Vagina (tissue), 2 donors: ENCODE measurements at regions not wholly inside any gene's neighbourhood (a gene's known extent, or its start where the extent isn't known, plus 50 kb on each side); places are given as distances from the start of the nearest gene placed in this dataset.

Experiments
- POLR2A ChIP-seq, 2 donors: fragments of 450-650 bp; IDR thresholded peaks; one replicate each; pipeline ENCODE4 v1.6.1; 2017; ENCODE audit warnings: antibody characterized with exemption in 2 of 2, mild to moderate bottlenecking in 2 of 2, moderate library complexity in 2 of 2
- TF ChIP-seq, protein P1 (sequence below), 3 experiments: fragments of 450-650 bp in 2 of 3; fragments of 200-600 bp in 1 of 3; sonication (generic) in 1 of 3; IDR thresholded peaks; one replicate each; pipeline ENCODE4 v1.5.1; 2017 to 2019; ENCODE audit warnings: antibody characterized with exemption in 3 of 3, mild to moderate bottlenecking in 2 of 3, moderate library complexity in 2 of 3

- TF ChIP-seq, protein P1, sequence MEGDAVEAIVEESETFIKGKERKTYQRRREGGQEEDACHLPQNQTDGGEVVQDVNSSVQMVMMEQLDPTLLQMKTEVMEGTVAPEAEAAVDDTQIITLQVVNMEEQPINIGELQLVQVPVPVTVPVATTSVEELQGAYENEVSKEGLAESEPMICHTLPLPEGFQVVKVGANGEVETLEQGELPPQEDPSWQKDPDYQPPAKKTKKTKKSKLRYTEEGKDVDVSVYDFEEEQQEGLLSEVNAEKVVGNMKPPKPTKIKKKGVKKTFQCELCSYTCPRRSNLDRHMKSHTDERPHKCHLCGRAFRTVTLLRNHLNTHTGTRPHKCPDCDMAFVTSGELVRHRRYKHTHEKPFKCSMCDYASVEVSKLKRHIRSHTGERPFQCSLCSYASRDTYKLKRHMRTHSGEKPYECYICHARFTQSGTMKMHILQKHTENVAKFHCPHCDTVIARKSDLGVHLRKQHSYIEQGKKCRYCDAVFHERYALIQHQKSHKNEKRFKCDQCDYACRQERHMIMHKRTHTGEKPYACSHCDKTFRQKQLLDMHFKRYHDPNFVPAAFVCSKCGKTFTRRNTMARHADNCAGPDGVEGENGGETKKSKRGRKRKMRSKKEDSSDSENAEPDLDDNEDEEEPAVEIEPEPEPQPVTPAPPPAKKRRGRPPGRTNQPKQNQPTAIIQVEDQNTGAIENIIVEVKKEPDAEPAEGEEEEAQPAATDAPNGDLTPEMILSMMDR (IDR thresholded peaks at IDR 0.05) = no peak
- no peak for TF ChIP-seq POLR2A (IDR thresholded peaks at IDR 0.05)
Measured at GRCh38 chr7:41869997-41870396, 167.1 kb upstream of the INHBA start.
